ENCODE measurements at regions not wholly inside any gene's neighbourhood (a gene's known extent, or its start where the extent isn't known, plus 50 kb on each side); places are given as distances from the start of the nearest gene placed in this dataset.

DNA sequence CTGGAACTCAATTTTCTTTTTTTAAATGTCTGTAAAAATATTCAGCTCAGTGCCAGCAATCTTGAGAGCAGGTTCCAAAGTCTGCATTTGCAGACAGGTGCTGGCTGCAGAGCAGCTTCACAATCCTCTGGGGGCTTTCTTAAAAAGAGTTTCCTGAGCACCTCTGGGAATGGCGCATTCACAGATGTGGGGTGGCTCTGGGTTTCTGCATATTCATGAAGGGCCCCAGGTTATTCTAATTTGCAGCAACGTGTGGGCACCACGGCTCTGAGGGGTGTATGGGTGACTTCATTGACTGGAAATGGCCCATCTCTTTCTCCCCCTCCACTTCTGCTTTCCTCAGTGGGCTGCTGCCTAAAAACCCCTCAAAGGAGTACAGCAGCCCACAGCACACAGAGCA, 225.0 kb upstream of the APCDD1 start:
- H3K9me3 ChIP-seq, result peaks cover 5% of the 10 kb centered on the region
- H3K36me3 ChIP-seq, result no peaks in the 10 kb centered on the region
- no peak for ATAC-seq
- no peak overlapping the region for H3K27ac ChIP-seq
- DNase-seq, result no peak
- H3K27me3 ChIP-seq, result no peaks in the 10 kb centered on the region
- intact Hi-C loops (cut with DNase I), result no loop called here
- TF ChIP-seq, protein P1, sequence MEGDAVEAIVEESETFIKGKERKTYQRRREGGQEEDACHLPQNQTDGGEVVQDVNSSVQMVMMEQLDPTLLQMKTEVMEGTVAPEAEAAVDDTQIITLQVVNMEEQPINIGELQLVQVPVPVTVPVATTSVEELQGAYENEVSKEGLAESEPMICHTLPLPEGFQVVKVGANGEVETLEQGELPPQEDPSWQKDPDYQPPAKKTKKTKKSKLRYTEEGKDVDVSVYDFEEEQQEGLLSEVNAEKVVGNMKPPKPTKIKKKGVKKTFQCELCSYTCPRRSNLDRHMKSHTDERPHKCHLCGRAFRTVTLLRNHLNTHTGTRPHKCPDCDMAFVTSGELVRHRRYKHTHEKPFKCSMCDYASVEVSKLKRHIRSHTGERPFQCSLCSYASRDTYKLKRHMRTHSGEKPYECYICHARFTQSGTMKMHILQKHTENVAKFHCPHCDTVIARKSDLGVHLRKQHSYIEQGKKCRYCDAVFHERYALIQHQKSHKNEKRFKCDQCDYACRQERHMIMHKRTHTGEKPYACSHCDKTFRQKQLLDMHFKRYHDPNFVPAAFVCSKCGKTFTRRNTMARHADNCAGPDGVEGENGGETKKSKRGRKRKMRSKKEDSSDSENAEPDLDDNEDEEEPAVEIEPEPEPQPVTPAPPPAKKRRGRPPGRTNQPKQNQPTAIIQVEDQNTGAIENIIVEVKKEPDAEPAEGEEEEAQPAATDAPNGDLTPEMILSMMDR (IDR thresholded peaks at IDR 0.05), result no peak
- H3K4me3 ChIP-seq, result no peak overlapping the region
- H3K4me1 ChIP-seq, result peaks cover 3% of the 10 kb centered on the region

DNA sequence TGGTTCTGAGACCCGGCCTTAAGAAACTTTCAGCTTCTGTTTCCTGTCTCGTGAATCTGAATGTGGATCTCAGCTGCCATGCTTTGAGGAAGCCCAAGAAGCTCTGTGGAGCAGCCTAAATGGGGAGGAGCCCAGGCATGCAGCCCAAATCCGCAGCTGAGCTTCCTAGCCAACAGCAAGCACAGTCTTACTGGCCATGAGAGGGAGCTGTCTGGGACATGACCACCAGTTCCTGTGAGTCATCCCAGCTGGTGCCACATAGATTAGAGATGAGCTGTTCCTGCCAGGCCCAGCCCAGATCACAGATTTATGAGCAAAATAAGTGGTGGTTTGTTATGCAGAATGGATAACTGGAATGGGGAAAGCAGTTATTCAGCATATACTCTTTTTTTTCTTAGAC, 224.4 kb upstream of the APCDD1 start:
- Histone ChIP-seq H3K27ac (no peak overlapping the region), H3K27me3 (no peaks in the 10 kb centered on the region), H3K9me3 (peaks cover 5% of the 10 kb centered on the region), H3K36me3 (no peaks in the 10 kb centered on the region), H3K4me1 (peaks cover 9% of the 10 kb centered on the region), H3K4me3 (no peak overlapping the region)
- TF ChIP-seq, protein P1 (IDR thresholded peaks at IDR 0.05), result no peak
- ATAC-seq (no peak), DNase-seq (no peak)
- intact Hi-C loops (cut with DNase I), result no loop called here

DNA sequence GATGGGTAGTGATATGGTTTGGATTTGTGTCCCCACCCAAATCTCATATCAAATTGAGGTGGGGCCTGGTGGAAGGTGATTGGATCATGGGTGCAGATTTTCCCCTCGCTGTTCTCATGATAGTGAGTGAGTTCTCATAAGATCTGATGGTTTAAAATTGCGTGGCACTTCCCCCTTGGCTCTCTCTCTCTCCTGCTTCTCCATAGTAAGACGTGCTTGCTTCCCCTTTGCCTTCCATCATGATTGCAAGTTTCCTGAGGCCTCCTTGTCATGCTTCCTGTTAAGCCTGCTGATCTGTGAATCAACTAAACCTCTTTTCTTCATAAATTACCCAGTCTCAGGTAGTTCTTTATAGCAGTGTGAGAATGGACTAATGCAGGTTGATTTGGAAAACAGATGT, 223.2 kb upstream of the APCDD1 start:
- no peaks in the 10 kb centered on the region for H3K36me3 ChIP-seq
- no peaks in the 10 kb centered on the region for H3K27me3 ChIP-seq
- DNase-seq, result no peak
- H3K9me3 ChIP-seq, result no peaks in the 10 kb centered on the region
- peaks cover 16% of the 10 kb centered on the region for H3K4me1 ChIP-seq
- no peak overlapping the region for H3K27ac ChIP-seq
- intact Hi-C loops (cut with DNase I), result no loop called here
- ATAC-seq, result no peak
- TF ChIP-seq, protein P1 (IDR thresholded peaks at IDR 0.05), result no peak
- no peak overlapping the region for H3K4me3 ChIP-seq

DNA sequence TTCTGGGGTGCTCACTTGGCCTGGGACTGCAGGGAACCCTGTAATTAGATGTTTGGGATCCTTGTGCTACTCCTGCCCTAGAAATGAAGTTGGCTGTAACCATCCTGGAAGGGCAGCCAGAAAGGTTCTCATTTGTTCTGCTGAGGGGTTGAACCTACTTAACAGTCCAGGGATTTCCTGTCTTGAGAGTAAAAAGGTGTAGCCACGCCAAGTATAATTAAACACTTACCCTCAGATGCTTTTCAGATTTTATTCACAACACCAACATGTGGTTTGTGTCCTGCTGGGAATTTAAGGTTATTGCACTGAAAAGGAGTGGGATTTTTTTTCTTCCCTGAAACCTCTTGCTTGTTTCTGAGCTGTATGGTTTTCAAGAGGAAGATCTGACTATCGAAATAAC, 222.4 kb upstream of the APCDD1 start:
- Histone ChIP-seq H3K27me3 (no peaks in the 10 kb centered on the region), H3K36me3 (no peaks in the 10 kb centered on the region), H3K9me3 (no peaks in the 10 kb centered on the region), H3K4me3 (no peak overlapping the region), H3K27ac (no peak overlapping the region), H3K4me1 (peaks cover 16% of the 10 kb centered on the region)
- TF ChIP-seq, protein P1 (IDR thresholded peaks at IDR 0.05), result no peak
- DNase-seq (no peak), ATAC-seq (peak; percentile 68)
- intact Hi-C loops (cut with DNase I), result no loop called here

DNA sequence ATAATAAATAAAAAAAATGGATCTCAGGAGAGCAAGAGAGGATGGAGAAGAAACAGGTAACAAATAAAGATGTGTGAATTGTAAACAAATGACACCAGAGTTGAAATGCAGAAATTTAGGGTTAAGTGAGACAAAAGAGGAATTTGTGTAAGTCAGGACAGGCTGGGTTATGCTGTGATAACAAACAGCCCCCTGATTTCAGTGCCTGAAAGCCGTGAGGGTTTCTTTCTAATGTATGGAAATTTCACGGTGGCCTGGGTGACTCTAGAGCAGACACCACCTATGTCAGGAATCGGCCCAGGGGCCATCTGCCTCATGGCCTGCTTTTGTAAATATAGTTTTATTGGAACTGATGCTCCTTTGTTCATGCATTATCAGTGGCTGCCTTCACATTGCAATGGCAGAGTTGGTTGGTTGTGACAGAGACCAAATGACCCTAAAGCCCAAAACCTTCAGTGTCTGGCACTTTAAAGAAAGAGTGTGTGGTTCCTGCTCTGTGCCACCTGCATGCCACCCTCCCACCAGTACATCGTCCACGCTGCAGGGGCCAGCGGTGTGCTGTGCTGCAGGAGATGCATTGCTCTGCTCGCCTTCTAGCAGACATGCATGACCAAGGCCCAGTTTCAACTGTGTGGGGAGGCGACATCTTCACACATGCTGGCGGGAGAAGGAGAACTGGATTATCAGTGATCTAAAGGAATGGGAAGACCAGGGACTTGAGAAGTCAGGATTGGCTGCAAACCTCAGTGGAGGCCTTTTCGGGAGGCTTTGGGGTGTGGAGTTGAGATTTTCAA, 221.2 kb upstream of the APCDD1 start:
- H3K36me3 ChIP-seq, result no peaks in the 10 kb centered on the region
- TF ChIP-seq, protein P1 (IDR thresholded peaks at IDR 0.05), result no peak
- H3K4me3 ChIP-seq, result no peak overlapping the region

More for the DNA sequence above, 221.2 kb upstream of the APCDD1 start:
- intact Hi-C loops (cut with DNase I), result no loop called here
- no peak for DNase-seq
- H3K9me3 ChIP-seq, result no peaks in the 10 kb centered on the region
- no peak for ATAC-seq
- H3K27me3 ChIP-seq, result no peaks in the 10 kb centered on the region
- H3K27ac ChIP-seq, result no peak overlapping the region
- H3K4me1 ChIP-seq, result peaks cover 16% of the 10 kb centered on the region
